H1 (cell line): ENCODE measurements at regions not wholly inside any gene's neighbourhood (a gene's known extent, or its start where the extent isn't known, plus 50 kb on each side); places are given as distances from the start of the nearest gene placed in this dataset.

ENCODE experiments used
- EZH2 ChIP-seq: fragments of 200-600 bp; sonication (generic); IDR thresholded peaks from 2 replicates; pipeline ENCODE4 v1.7.1; 2012; ENCODE audit warnings: low read depth, mild to moderate bottlenecking, moderate library complexity, low read length, inconsistent platforms; ENCODE audit not compliant: severe bottlenecking
- RFX5 ChIP-seq: IDR thresholded peaks from 2 replicates; pipeline ENCODE4 v1.6.1; 2011; ENCODE audit warnings: low read depth, low read length, improper control_type of control experiment, borderline replicate concordance
- SIN3A ChIP-seq, 2 experiments: IDR thresholded peaks in 1 of 2; conservative IDR thresholded peaks in 1 of 2; 2 replicates each; pipeline ENCODE4 v1.6.1; 2011 to 2012; ENCODE audit warnings: low read length in 2 of 2, improper control_type of control experiment in 1 of 2, low read depth in 1 of 2, mild to moderate bottlenecking in 1 of 2
- SRF ChIP-seq: IDR thresholded peaks from 2 replicates; pipeline ENCODE4 v1.6.1; 2011; ENCODE audit warnings: mild to moderate bottlenecking, low read depth, low read length, moderate library complexity
- TF ChIP-seq, protein P1 (sequence below), 3 experiments: IDR thresholded peaks; 1 replicate in 2 of 3; 2 replicates in 1 of 3; pipeline versions ENCODE4 v1.5.1 to v1.6.1; 2011; ENCODE audit warnings: low read length in 3 of 3, mild to moderate bottlenecking in 3 of 3, inconsistent platforms in 2 of 3, low read depth in 1 of 3, moderate library complexity in 1 of 3; ENCODE audit not compliant: insufficient read depth in 1 of 3; ENCODE audit errors: control extremely low read depth in 1 of 3

DNA sequence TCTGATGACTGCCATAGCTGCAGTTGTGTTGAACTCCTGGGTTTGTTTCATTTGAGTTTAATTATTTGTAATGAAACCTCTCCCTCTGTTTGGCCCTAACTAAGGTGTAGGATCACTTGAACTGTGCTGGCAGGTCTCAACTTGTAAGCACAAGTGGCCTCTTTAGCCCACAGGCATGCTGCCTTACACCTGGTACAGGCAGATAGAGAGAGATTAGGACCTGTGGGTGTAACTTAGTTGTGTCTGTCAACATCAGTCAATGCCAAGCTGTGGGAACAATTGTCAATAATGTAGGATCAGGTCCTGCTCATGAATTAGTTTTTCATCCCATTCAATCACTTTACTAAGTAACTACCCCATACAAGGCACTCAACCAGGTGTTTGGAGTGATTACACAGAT, 263.0 kb upstream of the G2E3 start:
- TF ChIP-seq SIN3A (conservative IDR thresholded peaks at IDR 0.05 in 1 of 2, IDR thresholded peaks at IDR 0.05 in 1 of 2; ENCODE audit: low read depth in 1 of 2, low read length in 2 of 2) (no peak), SRF (no peak), EZH2 (no peak), RFX5 (no peak)
- TF ChIP-seq, protein P1, sequence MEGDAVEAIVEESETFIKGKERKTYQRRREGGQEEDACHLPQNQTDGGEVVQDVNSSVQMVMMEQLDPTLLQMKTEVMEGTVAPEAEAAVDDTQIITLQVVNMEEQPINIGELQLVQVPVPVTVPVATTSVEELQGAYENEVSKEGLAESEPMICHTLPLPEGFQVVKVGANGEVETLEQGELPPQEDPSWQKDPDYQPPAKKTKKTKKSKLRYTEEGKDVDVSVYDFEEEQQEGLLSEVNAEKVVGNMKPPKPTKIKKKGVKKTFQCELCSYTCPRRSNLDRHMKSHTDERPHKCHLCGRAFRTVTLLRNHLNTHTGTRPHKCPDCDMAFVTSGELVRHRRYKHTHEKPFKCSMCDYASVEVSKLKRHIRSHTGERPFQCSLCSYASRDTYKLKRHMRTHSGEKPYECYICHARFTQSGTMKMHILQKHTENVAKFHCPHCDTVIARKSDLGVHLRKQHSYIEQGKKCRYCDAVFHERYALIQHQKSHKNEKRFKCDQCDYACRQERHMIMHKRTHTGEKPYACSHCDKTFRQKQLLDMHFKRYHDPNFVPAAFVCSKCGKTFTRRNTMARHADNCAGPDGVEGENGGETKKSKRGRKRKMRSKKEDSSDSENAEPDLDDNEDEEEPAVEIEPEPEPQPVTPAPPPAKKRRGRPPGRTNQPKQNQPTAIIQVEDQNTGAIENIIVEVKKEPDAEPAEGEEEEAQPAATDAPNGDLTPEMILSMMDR (IDR thresholded peaks at IDR 0.05; ENCODE audit: control extremely low read depth in 1 of 3, insufficient read depth in 1 of 3, low read depth in 1 of 3, low read length in 3 of 3), result no peak
